OCI-LY1 (cell line): ENCODE measurements at regions not wholly inside any gene's neighbourhood (a gene's known extent, or its start where the extent isn't known, plus 50 kb on each side); places are given as distances from the start of the nearest gene placed in this dataset.

ENCODE experiments used
- H2AFZ ChIP-seq: fragments of 200-600 bp; sonication (generic), shearing (Covaris generic); 2 replicates; pipeline ENCODE4 v1.6.0; 2014; ENCODE audit warnings: antibody characterized with exemption, mild to moderate bottlenecking, low read length
- H3F3A ChIP-seq: fragments of 200-600 bp; sonication (generic), shearing (Covaris generic); 2 replicates; pipeline ENCODE4 v1.6.0; 2014; ENCODE audit warnings: mild to moderate bottlenecking, antibody characterized with exemption, low read length, moderate library complexity; ENCODE audit not compliant: insufficient read depth
- H3K27ac ChIP-seq: fragments of 200-600 bp; sonication (generic); 2 replicates; pipeline ENCODE4 v1.5.1; 2014; ENCODE audit warnings: low read length, mixed run types, mild to moderate bottlenecking, low read depth; ENCODE audit not compliant: poor library complexity, severe bottlenecking
- H3K27me3 ChIP-seq: fragments of 200-600 bp; sonication (generic); 2 replicates; pipeline ENCODE4 v1.6.0; 2014; ENCODE audit warnings: antibody characterized with exemption, mild to moderate bottlenecking, low read length, moderate library complexity; ENCODE audit not compliant: insufficient read depth
- H3K36me3 ChIP-seq: fragments of 200-600 bp; sonication (generic); 2 replicates; pipeline ENCODE4 v1.6.1; 2014; ENCODE audit warnings: mild to moderate bottlenecking, antibody characterized with exemption, low read length, moderate library complexity, mixed read lengths; ENCODE audit not compliant: insufficient read depth
- H3K4me1 ChIP-seq: fragments of 200-600 bp; sonication (generic); 2 replicates; pipeline ENCODE4 v1.5.1; 2014; ENCODE audit warnings: mild to moderate bottlenecking, low read length, moderate library complexity; ENCODE audit not compliant: insufficient read depth, severe bottlenecking
- H3K4me2 ChIP-seq: fragments of 200-600 bp; sonication (generic), shearing (Covaris generic); 2 replicates; pipeline ENCODE4 v1.6.1; 2014; ENCODE audit warnings: low read length
- H3K4me3 ChIP-seq: fragments of 200-600 bp; sonication (generic); 2 replicates; pipeline ENCODE4 v1.5.1; 2014; ENCODE audit warnings: low read length, low read depth, mild to moderate bottlenecking, mixed read lengths; ENCODE audit not compliant: poor library complexity, severe bottlenecking
- H3K79me2 ChIP-seq: fragments of 200-600 bp; shearing (Covaris generic); 2 replicates; pipeline ENCODE4 v1.6.1; 2016; ENCODE audit warnings: mixed run types, low read length, mixed read lengths; ENCODE audit not compliant: insufficient read depth
- H3K9ac ChIP-seq: fragments of 200-600 bp; sonication (generic), shearing (Covaris generic); 2 replicates; pipeline ENCODE4 v1.6.1; 2014; ENCODE audit warnings: mild to moderate bottlenecking, low read length, mixed read lengths
- H3K9me2 ChIP-seq: fragments of 200-600 bp; sonication (generic), shearing (Covaris generic); 2 replicates; pipeline ENCODE4 v1.6.1; 2014; ENCODE audit warnings: low read depth, mild to moderate bottlenecking, low read length, mixed read lengths
- H3K9me3 ChIP-seq: fragments of 200-600 bp; shearing (Covaris generic); 2 replicates; pipeline ENCODE4 v1.6.1; 2014; ENCODE audit warnings: low read length, mixed read lengths
- H4K20me1 ChIP-seq: fragments of 200-600 bp; sonication (generic), shearing (Covaris generic); 2 replicates; pipeline ENCODE4 v1.6.0; 2016; ENCODE audit warnings: mild to moderate bottlenecking, low read length; ENCODE audit not compliant: insufficient read depth
- EZH2 ChIP-seq: fragments of 200-600 bp; sonication (generic), shearing (Covaris generic); IDR thresholded peaks from 2 replicates; pipeline ENCODE4 v1.8.0; 2017; ENCODE audit warnings: borderline replicate concordance, mixed run types, mild to moderate bottlenecking, antibody characterized with exemption, low read length, moderate library complexity, mixed read lengths
- TF ChIP-seq, protein P1 (sequence below): fragments of 200-600 bp; sonication (generic), shearing (Covaris generic); IDR thresholded peaks from 2 replicates; pipeline ENCODE4 v1.5.1; 2017; ENCODE audit warnings: mild to moderate bottlenecking, antibody characterized with exemption, low read length, moderate library complexity, mixed read lengths

DNA sequence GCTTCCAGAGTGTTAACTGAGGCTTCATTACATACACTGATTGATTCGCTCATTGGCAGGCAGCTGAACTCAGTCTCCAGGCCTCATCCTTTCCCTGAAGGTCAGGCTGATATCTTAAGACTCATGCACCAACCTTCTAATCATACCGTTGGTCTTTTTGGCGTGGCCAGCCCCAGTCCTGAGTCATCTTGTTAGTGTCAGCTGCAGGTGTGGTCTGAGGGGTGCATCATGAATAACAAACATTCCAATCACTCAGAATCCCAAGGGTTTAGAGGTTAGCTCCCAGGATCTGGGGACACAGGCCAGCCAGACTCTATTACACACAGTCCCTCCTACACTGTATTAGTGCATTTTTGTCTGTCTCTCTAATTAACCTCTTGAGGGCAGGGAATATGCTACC is 271.5 kb downstream of the HRH4 start:
- H3K9ac ChIP-seq: no peak overlapping the region
- no peaks in the 10 kb centered on the region for H3K9me3 ChIP-seq
- TF ChIP-seq EZH2: no peak
- TF ChIP-seq, protein P1, sequence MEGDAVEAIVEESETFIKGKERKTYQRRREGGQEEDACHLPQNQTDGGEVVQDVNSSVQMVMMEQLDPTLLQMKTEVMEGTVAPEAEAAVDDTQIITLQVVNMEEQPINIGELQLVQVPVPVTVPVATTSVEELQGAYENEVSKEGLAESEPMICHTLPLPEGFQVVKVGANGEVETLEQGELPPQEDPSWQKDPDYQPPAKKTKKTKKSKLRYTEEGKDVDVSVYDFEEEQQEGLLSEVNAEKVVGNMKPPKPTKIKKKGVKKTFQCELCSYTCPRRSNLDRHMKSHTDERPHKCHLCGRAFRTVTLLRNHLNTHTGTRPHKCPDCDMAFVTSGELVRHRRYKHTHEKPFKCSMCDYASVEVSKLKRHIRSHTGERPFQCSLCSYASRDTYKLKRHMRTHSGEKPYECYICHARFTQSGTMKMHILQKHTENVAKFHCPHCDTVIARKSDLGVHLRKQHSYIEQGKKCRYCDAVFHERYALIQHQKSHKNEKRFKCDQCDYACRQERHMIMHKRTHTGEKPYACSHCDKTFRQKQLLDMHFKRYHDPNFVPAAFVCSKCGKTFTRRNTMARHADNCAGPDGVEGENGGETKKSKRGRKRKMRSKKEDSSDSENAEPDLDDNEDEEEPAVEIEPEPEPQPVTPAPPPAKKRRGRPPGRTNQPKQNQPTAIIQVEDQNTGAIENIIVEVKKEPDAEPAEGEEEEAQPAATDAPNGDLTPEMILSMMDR: no peak
- H3K27me3 ChIP-seq: no peaks in the 10 kb centered on the region
- no peaks in the 10 kb centered on the region for H4K20me1 ChIP-seq
- no peaks in the 10 kb centered on the region for H3F3A ChIP-seq
- no peaks in the 10 kb centered on the region for H3K9me2 ChIP-seq
- no peaks in the 10 kb centered on the region for H3K4me1 ChIP-seq
- H3K79me2 ChIP-seq: no peaks in the 10 kb centered on the region
- no peak overlapping the region for H3K4me2 ChIP-seq
- H2AFZ ChIP-seq: no peak overlapping the region
- H3K27ac ChIP-seq: no peak overlapping the region
- H3K4me3 ChIP-seq: no peak overlapping the region
- no peaks in the 10 kb centered on the region for H3K36me3 ChIP-seq

DNA sequence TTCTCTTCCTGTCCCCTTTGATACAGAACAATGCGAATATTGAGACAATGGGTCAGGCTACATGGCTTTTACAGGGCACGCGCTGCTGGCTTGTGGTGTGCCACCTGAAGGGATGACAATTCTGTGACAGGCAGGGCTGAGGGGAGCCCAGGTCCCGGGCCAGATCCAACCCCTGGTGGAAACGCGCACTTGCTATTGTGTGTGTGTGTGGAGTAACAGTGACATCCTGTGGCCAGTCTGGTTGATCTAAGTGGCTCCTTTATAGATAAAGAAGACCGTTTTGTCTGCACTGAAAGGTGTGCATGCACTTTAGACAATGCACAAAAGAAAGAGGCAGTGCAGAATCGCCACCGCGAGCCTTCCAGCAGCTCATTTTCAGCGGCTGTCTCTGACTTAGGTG is 273.6 kb downstream of the HRH4 start:
- H3K9ac ChIP-seq: no peak overlapping the region
- H3K27ac ChIP-seq: no peak overlapping the region
- no peak overlapping the region for H3K4me3 ChIP-seq
- no peaks in the 10 kb centered on the region for H3K36me3 ChIP-seq
- no peak for TF ChIP-seq EZH2
- TF ChIP-seq, protein P1: peak; percentile 40; the same call in 1 of the 2 replicates
- no peaks in the 10 kb centered on the region for H4K20me1 ChIP-seq
- H3K9me2 ChIP-seq: no peaks in the 10 kb centered on the region
- H3F3A ChIP-seq: no peaks in the 10 kb centered on the region
- no peaks in the 10 kb centered on the region for H3K4me1 ChIP-seq
- H2AFZ ChIP-seq: no peak overlapping the region
- H3K27me3 ChIP-seq: no peaks in the 10 kb centered on the region
- H3K9me3 ChIP-seq: no peaks in the 10 kb centered on the region
- no peaks in the 10 kb centered on the region for H3K79me2 ChIP-seq
- no peak overlapping the region for H3K4me2 ChIP-seq

DNA sequence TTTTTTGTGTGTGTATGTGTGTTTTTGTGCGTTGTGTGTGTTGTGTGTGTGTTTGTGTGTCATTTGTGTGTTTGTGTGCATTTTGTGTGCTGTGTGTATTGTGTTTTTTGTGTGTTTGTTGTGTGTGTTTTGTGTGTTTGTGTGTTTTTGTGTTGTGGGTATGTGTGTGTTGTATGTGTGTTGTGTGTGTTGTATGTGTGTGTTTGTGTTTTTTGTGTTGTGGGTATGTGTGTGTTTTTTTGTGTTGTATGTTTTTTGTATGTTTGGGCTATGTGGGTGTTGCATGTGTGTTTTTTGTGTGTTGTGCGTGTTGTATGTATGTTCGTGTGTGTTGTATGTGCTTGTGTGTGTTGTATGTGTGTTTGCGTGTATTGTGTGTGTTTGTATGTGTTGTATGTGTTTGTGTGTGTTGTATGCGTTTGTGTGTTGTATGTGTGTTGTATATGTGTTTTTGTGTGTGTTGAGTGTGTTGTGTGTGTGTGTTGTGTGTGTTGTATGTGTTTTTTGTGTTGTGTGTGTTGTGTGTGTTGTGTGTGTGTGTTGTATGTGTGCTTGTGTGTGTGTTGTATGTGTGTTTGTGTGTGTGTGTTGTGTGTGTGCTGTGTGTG is 275.3 kb downstream of the HRH4 start:
- Histone ChIP-seq H3K9me2 (no peaks in the 10 kb centered on the region), H3K9ac (no peak overlapping the region), H3K27ac (no peak overlapping the region), H3K27me3 (no peaks in the 10 kb centered on the region), H3K4me3 (no peak overlapping the region), H3K4me2 (no peak overlapping the region), H3K9me3 (no peaks in the 10 kb centered on the region), H3F3A (no peaks in the 10 kb centered on the region), H4K20me1 (no peaks in the 10 kb centered on the region), H2AFZ (no peak overlapping the region), H3K4me1 (no peaks in the 10 kb centered on the region), H3K36me3 (no peaks in the 10 kb centered on the region), H3K79me2 (no peaks in the 10 kb centered on the region)
- TF ChIP-seq, protein P1: no peak
- TF ChIP-seq EZH2: no peak
